Keratinocyte (primary cell): ENCODE measurements at regions not wholly inside any gene's neighbourhood (a gene's known extent, or its start where the extent isn't known, plus 50 kb on each side); places are given as distances from the start of the nearest gene placed in this dataset.
"Not testable (repeated sequence)": the region's sequence is repeated elsewhere in the genome, so short reads cannot be mapped to it uniquely, and the experiment has no call there.

ENCODE experiments used
- DNase-seq: peaks from one replicate; pipeline ENCODE4 v3.0.0-alpha.2; 2011; ENCODE audit warnings: low read depth, missing footprints, low spot score
- FAIRE-seq: peaks from 2 replicates; lab custom pipeline; 2011; peaks lifted over from hg19 to GRCh38; lab: Jason Lieb, UNC
- H2AFZ ChIP-seq: 2 replicates; pipeline ENCODE4 v1.6.0; 2012; ENCODE audit warnings: low read length, control low read depth, inconsistent platforms; ENCODE audit not compliant: control insufficient read depth
- H3K27ac ChIP-seq: 2 replicates; pipeline ENCODE4 v1.5.1; 2011; ENCODE audit warnings: low read length; ENCODE audit not compliant: control insufficient read depth, insufficient read depth
- H3K27me3 ChIP-seq: 3 replicates; pipeline ENCODE4 v1.6.0; 2011; ENCODE audit warnings: low read length; ENCODE audit not compliant: control insufficient read depth, insufficient read depth; ENCODE audit errors: extremely low read depth
- H3K36me3 ChIP-seq, 2 experiments: 2 replicates in 1 of 2; 3 replicates in 1 of 2; pipeline ENCODE4 v1.5.1; 2011; ENCODE audit warnings: low read length in 2 of 2, mild to moderate bottlenecking in 1 of 2; ENCODE audit not compliant: control insufficient read depth in 2 of 2, insufficient read depth in 2 of 2; ENCODE audit errors: extremely low read depth in 1 of 2
- H3K4me1 ChIP-seq: 3 replicates; pipeline ENCODE4 v1.5.1; 2011; ENCODE audit warnings: low read length; ENCODE audit not compliant: control insufficient read depth, insufficient read depth; ENCODE audit errors: extremely low read depth
- H3K4me2 ChIP-seq: 3 replicates; pipeline ENCODE4 v1.6.0; 2011; ENCODE audit warnings: low read depth, low read length; ENCODE audit not compliant: control insufficient read depth, insufficient read depth; ENCODE audit errors: extremely low read depth
- H3K4me3 ChIP-seq, 3 experiments: fragments of 200-600 bp in 1 of 3; sonication (generic) in 1 of 3; 2 replicates in 2 of 3; 3 replicates in 1 of 3; pipeline ENCODE4 v1.5.1; 2011 to 2016; ENCODE audit warnings: low read length in 3 of 3, mild to moderate bottlenecking in 3 of 3, control low read depth in 2 of 3, inconsistent platforms in 1 of 3, low read depth in 1 of 3, mixed read lengths in 1 of 3, mixed run types in 1 of 3, moderate library complexity in 1 of 3; ENCODE audit not compliant: control insufficient read depth in 2 of 3, insufficient read depth in 2 of 3; ENCODE audit errors: extremely low read depth in 1 of 3
- H3K79me2 ChIP-seq: 2 replicates; pipeline ENCODE4 v1.6.0; 2012; ENCODE audit warnings: low read length; ENCODE audit not compliant: control insufficient read depth, insufficient read depth
- H3K9ac ChIP-seq: 3 replicates; pipeline ENCODE4 v1.6.0; 2011; ENCODE audit warnings: low read length; ENCODE audit not compliant: control insufficient read depth, insufficient read depth; ENCODE audit errors: extremely low read depth
- H3K9me1 ChIP-seq: 3 replicates; pipeline ENCODE4 v1.6.0; 2011; ENCODE audit warnings: low read length; ENCODE audit not compliant: control insufficient read depth, insufficient read depth; ENCODE audit errors: extremely low read depth
- H3K9me3 ChIP-seq: 2 replicates; pipeline ENCODE4 v1.5.1; 2012; ENCODE audit warnings: low read depth, low read length; ENCODE audit not compliant: control insufficient read depth
- H4K20me1 ChIP-seq: 3 replicates; pipeline ENCODE4 v1.6.0; 2011; ENCODE audit warnings: low read length; ENCODE audit not compliant: control insufficient read depth, insufficient read depth; ENCODE audit errors: extremely low read depth
- CTCF ChIP-seq, 3 experiments: IDR thresholded peaks in 1 of 3; conservative IDR thresholded peaks in 1 of 3; optimal IDR thresholded peaks in 1 of 3; 2 replicates in 2 of 3; 3 replicates in 1 of 3; pipeline versions ENCODE3 to v1.5.1; 2011; ENCODE audit warnings: low read length in 3 of 3, mild to moderate bottlenecking in 3 of 3, moderate library complexity in 2 of 3, control low read depth in 1 of 3, inconsistent platforms in 1 of 3; ENCODE audit not compliant: insufficient read depth in 2 of 3; ENCODE audit errors: extremely low read depth in 1 of 3
- EZH2 ChIP-seq: IDR thresholded peaks from one replicate; pipeline ENCODE4 v1.6.1; 2012; ENCODE audit warnings: inconsistent platforms, mild to moderate bottlenecking, low read length, moderate library complexity
- dilution Hi-C: fragments of 300-500 bp; cut with MboI; formaldehyde crosslinking; loops from one replicate; pipeline ENCODE4 v1.7.0; 2020; ENCODE audit warnings: low sequenced_read_pairs; ENCODE audit not compliant: extremely low pct_ligation_motif_present

- Histone ChIP-seq H3K4me3 (no peak overlapping the region), H3K4me1 (no peaks in the 10 kb centered on the region)
- FAIRE-seq: no peak
Measured at GRCh38 chr22:48498526-48499331, 1328.9 kb downstream of the BRD1 start.

GRCh38 chr22:48497743-48498520 lies 1329.7 kb downstream of the BRD1 start:
- H4K20me1 ChIP-seq, H3K4me1 ChIP-seq, H3K36me3 ChIP-seq, H3K4me2 ChIP-seq, dilution Hi-C loops, H3K4me3 ChIP-seq, H3K9me3 ChIP-seq, DNase-seq, H3K79me2 ChIP-seq, H3K27ac ChIP-seq, FAIRE-seq, H2AFZ ChIP-seq, H3K9ac ChIP-seq, H3K27me3 ChIP-seq, H3K9me1 ChIP-seq: not testable (repeated sequence)

More at GRCh38 chr22:48498526-48499331, 1328.9 kb downstream of the BRD1 start:
- Histone ChIP-seq H3K27ac (no peak overlapping the region), H2AFZ (no peak overlapping the region), H3K79me2 (no peaks in the 10 kb centered on the region), H3K9me1 (no peaks in the 10 kb centered on the region), H3K9ac (no peak overlapping the region), H3K36me3 (no peaks in the 10 kb centered on the region), H3K9me3 (peaks cover 8% of the 10 kb centered on the region), H3K4me2 (no peak overlapping the region), H4K20me1 (no peaks in the 10 kb centered on the region), H3K27me3 (no peaks in the 10 kb centered on the region)
- no peak for DNase-seq
- dilution Hi-C loops: no loop called here
- TF ChIP-seq CTCF (optimal IDR thresholded peaks at IDR 0.05 in 1 of 3, IDR thresholded peaks at IDR 0.05 in 1 of 3, conservative IDR thresholded peaks at IDR 0.05 in 1 of 3; ENCODE audit: extremely low read depth in 1 of 3, insufficient read depth in 2 of 3, low read length in 3 of 3) (no peak), EZH2 (no peak)
